GM06990 (cell line): ENCODE measurements at regions not wholly inside any gene's neighbourhood (a gene's known extent, or its start where the extent isn't known, plus 50 kb on each side); places are given as distances from the start of the nearest gene placed in this dataset.
"Not testable (repeated sequence)": the region's sequence is repeated elsewhere in the genome, so short reads cannot be mapped to it uniquely, and the experiment has no call there.

Experiments
- DNase-seq: peaks from one replicate; pipeline ENCODE4 v3.0.0-alpha.2; 2011; ENCODE audit not compliant: insufficient read length; ENCODE audit errors: extremely low read depth
- H3K27me3 ChIP-seq: replicated peaks from 2 replicates; pipeline ENCODE4 v1.6.0; 2011; ENCODE audit warnings: low read length; ENCODE audit not compliant: control insufficient read depth, insufficient read depth
- H3K36me3 ChIP-seq: 2 replicates; pipeline ENCODE4 v1.5.1; 2011; ENCODE audit warnings: low read length; ENCODE audit not compliant: control insufficient read depth, insufficient read depth
- H3K4me3 ChIP-seq: replicated peaks from 2 replicates; pipeline ENCODE4 v1.5.1; 2011; ENCODE audit warnings: low read depth, mild to moderate bottlenecking, control low read depth, low read length
- TF ChIP-seq, protein P1 (sequence below): IDR thresholded peaks from 2 replicates; pipeline ENCODE4 v1.5.1; 2011; ENCODE audit warnings: low read length, control low read depth, mild to moderate bottlenecking, inconsistent platforms; ENCODE audit not compliant: insufficient read depth, poor library complexity, severe bottlenecking

DNA sequence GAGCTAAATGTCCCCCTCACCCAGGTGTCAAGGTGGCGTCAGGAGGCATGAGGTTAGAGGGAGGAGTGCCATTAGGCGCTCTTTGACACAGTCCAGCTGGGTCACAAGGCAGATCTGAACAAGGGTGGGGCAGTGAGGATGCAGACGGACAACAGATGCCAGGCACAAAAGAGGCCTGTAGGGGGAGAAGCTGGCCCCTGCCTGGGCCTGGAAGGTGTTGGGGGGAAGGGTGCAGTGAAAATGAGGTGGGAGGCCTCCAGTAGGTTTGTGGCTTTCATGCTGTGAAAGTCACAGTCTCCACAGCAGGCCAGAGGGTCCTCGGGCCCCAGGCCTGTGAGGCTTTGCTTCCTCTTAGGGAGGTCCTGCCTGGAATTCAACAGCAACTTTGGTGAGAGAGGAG lies 85.0 kb upstream of the PLET1 start:
- Histone ChIP-seq H3K27me3 (no peaks in the 10 kb centered on the region; the same call in 1 of the 2 replicates), H3K4me3 (no peak overlapping the region), H3K36me3 (no peaks in the 10 kb centered on the region)
- TF ChIP-seq, protein P1, sequence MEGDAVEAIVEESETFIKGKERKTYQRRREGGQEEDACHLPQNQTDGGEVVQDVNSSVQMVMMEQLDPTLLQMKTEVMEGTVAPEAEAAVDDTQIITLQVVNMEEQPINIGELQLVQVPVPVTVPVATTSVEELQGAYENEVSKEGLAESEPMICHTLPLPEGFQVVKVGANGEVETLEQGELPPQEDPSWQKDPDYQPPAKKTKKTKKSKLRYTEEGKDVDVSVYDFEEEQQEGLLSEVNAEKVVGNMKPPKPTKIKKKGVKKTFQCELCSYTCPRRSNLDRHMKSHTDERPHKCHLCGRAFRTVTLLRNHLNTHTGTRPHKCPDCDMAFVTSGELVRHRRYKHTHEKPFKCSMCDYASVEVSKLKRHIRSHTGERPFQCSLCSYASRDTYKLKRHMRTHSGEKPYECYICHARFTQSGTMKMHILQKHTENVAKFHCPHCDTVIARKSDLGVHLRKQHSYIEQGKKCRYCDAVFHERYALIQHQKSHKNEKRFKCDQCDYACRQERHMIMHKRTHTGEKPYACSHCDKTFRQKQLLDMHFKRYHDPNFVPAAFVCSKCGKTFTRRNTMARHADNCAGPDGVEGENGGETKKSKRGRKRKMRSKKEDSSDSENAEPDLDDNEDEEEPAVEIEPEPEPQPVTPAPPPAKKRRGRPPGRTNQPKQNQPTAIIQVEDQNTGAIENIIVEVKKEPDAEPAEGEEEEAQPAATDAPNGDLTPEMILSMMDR = no peak
- DNase-seq = no peak

DNA sequence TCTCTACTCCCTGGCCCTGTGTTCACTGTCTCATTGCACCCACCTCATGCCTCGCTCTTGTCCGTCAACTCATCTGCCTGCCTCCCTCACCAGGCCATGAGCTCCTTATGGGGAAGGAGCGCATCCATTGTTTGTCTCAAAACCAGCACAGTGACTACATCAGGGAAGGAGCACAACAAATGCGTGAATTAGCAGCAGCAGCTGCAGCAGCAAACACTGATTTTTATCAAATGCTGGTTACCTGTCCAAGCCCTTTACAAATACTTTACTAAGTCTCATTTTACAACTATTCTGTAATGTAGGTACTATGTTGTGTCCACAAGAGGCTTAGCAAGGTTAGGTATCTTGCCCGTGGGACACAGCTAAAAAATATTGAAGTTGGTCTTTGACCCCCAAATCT lies 85.9 kb upstream of the PLET1 start:
- TF ChIP-seq, protein P1 = no peak
- Histone ChIP-seq H3K36me3 (no peaks in the 10 kb centered on the region), H3K27me3 (no peaks in the 10 kb centered on the region; the same call in 1 of the 2 replicates), H3K4me3 (no peak overlapping the region)
- no peak for DNase-seq

DNA sequence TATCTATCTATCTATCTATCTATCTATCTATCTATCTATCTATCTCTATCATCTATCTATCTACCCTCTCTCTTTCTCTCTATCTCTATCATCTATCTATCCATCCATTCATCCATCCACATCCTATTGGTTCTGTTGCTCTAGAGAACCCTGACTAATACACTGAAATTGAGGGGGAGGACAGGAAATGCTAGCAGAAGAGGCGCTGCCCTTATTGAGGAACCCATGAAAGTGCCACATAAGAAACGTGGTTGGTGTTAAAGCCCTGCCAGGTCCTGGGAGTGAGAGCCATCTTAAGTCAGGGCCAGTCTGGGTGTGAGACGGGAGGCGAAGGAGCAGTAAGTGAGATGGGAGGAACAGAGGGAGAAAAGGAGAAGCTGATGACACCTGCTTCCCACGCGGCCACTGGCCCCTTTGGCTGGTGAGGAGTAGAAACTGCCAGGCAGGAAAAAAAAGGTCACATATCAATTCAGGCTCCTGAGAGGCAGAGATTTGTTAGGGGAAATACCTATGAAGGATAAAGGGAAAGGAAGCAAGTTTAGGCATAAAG lies 87.9 kb upstream of the PLET1 start:
- Histone ChIP-seq H3K36me3 (no peaks in the 10 kb centered on the region), H3K27me3 (no peaks in the 10 kb centered on the region; the same call in 1 of the 2 replicates), H3K4me3 (no peak overlapping the region)
- DNase-seq = no peak
- TF ChIP-seq, protein P1 = no peak

DNA sequence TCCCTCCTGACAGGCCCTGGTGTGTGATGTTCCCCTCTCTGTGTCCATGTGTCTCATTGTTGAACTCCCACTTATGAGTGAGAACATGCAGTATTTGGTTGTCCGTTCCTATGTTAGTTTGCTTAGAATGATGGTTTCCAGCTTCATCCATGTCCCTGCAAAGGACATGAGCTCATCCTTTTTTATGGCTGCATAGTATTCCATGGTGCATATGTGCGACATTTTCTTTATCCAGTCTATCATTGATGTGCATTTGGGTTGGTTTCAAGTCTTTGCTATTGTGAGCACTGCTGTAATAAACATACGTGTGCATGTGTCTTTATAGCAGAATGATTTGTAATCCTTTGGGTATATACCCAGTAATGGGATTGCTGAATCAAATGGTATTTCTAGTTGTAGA lies 90.8 kb upstream of the PLET1 start:
- H3K4me3 ChIP-seq, H3K36me3 ChIP-seq, DNase-seq: not testable (repeated sequence)

DNA sequence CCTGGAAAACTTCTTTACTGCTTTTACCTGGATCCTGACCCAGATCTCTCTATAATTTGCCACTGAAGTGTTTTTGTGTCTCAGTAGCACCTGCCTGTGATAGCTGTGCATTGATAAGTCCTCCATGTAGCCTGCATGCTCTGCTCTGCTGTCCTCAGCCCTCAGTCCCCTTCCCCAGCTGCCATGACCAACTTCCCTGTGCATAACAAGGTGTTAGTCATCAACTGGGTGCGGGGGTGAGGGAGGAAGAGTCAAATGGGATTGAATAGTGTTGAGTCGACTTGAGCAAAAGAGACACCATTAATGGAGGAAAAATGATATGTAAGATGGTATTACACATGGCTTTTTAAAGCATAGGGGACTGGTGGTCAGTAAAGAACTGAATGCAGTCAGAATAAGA lies 92.2 kb upstream of the PLET1 start:
- TF ChIP-seq, protein P1 = no peak
- no peaks in the 10 kb centered on the region for H3K36me3 ChIP-seq
- no peak overlapping the region for H3K4me3 ChIP-seq
- no peak for DNase-seq
- H3K27me3 ChIP-seq = no peaks in the 10 kb centered on the region; the same call in 1 of the 2 replicates

More for the DNA sequence above, 90.8 kb upstream of the PLET1 start:
- not testable (repeated sequence) for H3K27me3 ChIP-seq

DNA sequence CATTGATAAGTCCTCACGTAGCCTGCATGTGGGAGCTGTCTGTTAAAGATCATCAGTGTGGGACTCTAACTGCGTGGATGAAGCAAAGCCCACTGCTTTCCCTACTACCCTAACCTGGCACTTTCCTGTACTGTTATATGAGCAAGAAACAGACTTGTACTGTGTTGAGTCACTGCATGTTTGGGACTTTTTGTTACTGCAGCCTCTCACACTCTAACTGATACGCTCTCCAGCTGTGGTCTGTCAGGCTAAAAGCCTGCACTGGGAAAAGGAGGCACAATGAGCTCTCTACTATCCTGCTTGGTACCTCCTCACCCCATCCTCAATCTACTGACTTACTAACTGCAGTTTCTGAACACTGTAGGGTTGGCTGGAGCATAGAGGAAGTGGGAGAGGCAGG lies 93.7 kb upstream of the PLET1 start:
- no peaks in the 10 kb centered on the region for H3K27me3 ChIP-seq
- no peaks in the 10 kb centered on the region for H3K36me3 ChIP-seq
- no peak overlapping the region for H3K4me3 ChIP-seq
- no peak for DNase-seq
- TF ChIP-seq, protein P1 = no peak
